ENCODE measurements at regions not wholly inside any gene's neighbourhood (a gene's known extent, or its start where the extent isn't known, plus 50 kb on each side); places are given as distances from the start of the nearest gene placed in this dataset.

DNA sequence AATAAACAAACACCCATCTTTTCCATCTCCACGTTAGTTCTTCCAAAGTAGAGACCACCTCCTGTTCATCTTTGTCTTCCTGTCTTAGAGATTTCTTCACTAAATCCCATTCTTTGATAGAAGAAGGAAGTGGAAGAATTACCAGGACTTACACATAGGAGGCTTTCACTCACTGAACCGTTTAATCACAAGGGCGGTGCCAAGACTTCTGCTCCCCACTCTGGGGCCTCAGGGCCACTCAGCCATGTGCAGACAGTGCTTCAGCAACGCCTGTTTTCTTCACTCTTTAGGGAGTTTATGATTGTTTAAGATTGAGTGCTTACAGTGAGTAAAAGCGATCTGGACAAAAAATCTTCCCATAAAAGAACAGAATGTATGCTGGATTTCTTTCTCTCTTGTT, 63.9 kb upstream of the SORCS3 start:
- no peak for DNase-seq

DNA sequence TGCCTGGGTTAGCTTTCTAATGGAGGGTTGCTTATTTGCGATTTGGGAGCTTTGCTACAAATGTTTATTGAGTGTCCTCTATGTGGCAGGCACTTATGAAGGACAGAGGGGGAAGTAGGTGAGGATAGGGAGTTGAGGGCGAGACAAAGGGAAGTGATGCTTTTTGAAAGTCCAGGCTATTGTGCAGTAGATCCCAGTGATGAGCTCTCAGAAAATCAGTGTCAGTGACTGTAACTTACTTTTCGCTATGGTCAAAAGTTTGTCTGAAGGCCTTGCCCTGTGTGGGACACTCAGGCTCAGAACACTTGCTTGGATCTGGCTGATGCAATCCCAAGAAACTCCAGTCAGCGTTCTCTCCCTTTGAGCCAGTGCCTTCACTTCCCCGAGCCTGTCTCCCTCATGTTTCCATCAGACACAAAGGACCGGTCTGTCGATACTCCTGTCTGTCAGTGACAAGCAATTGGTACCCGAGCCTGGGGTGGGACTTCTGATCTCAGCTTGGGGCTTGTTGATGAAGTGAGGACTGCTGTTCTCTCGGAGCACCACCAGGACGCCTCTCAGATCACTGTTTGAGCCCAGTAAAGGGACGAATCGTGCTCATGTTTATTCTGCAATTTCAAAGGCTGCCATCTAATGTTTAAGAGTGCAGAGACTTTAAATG, 63.1 kb upstream of the SORCS3 start:
- DNase-seq, result peak; percentile 59

DNA sequence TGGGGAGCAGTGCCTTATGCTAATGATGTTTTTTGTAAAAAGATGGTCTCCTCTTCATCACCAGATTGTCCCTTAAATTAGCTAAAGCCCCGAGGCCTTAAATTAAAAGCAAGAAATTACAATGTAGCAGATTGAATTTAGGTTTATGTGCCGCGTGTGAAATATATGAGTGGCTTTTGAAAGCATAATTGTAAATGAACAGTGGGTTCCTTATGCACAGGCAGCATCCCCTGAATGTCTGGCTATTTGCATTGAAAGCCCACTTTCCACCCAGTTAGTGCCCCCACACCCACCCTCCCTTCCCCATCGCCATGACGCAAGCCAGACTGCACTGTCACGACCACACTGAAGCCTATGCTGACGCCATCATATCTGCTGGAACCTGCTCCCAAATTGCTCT, 62.4 kb upstream of the SORCS3 start:
- no peak for DNase-seq

DNA sequence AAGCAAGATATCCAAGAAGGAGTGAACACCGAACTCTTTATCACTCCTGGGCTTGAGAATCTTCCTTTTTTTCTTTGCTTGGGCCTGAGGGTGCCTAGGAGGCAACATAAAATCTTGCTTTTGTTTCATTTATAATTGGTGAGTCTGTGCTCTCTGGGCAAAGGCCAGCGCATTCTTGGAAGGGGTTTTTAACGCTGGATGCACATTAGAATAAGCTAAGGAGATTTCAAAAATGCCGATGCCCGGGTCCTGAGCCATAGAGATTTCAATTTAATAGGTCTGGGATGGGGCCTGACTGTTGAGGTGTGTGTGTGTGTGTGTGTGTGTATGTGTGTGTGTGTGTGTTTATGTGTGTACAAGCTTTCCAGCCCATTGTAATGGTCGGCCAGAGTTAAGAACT, 62.0 kb upstream of the SORCS3 start:
- no peak for DNase-seq

DNA sequence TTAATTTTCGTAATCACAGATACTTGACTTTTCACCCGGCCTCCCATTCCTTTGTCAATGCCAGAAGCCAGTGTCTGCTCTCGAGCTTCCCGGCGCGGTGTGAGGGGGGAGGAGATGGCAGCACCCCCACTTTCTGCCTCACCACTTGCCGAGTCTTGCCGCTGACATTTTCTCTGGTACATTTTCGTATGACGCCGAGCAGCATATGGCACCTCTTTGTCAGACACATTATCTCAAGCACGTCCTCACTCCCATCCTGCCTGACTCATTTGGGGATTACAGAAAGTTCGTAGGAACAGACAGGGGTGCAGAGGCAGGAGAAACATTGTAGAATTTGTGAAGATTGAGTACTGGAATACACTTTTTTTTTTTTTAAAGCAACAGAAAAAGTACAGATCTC, 60.8 kb upstream of the SORCS3 start:
- no peak for DNase-seq

GRCh38 chr10:104580774-104581675, 60.1 kb upstream of the SORCS3 start:
- DNase-seq, result peak; percentile 85

DNA sequence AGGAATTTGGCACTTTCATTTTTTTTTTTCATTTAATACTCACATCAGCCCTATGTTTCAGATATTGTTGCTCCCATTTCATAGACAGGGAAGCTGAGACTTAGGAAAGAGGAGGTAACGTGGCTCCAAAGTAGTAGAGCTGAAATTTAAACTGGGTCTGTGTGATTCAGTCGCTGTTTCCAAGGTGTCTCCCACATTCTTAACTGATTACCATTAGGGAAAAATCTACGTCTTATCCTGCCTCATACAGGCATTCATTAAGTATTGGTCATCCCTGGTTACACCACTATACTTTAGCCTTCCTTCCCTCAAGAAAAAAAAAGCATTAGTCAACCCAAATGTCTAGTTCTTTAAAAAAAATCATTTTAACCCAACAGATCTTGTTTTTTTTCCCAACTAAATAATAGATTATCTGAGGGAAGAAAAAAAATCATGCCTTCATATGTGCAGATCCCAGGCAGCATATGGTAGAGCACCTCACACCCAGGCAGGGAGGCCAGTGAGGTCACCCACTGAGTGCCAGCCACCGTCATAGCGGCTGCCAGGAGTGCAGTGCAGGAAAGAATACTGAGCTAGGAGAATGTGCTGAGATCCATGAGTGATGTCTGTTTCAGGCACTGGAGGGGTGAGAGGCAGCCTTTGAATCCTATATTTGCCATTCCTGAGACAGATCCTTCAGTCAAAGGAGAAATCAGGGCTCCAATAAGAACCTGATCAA, 59.0 kb upstream of the SORCS3 start:
- DNase-seq, result no peak

GRCh38 chr10:104582602-104582951, 58.5 kb upstream of the SORCS3 start:
- peak; percentile 75 for DNase-seq

GRCh38 chr10:104582966-104583365, 58.1 kb upstream of the SORCS3 start:
- DNase-seq, result no peak

GRCh38 chr10:104584541-104584940, 56.5 kb upstream of the SORCS3 start:
- no peak for DNase-seq

DNA sequence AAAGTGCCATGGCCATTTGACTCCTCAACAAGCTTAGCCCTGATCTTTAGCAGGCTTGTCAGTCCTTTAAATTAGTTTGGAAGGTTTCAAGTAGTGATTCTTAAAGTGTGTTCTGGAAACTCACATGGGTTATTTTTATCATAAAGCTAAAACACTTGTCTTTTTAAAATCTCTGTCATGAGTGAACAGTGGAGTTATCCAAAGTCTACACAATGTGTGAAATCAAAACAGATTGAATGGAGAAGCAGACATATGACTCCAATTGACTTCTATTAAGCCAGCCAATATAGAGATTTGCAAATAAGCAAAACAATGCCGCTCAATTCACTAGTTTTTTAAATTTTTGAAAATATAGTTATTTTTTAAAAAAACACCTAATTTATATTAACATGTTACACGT, 53.3 kb upstream of the SORCS3 start:
- DNase-seq, result no peak

GRCh38 chr10:104589431-104589830, 51.7 kb upstream of the SORCS3 start:
- DNase-seq, result peak; percentile 71

- peak; percentile 89 for DNase-seq
Observed at GRCh38 chr10:104589871-104590270, 51.2 kb upstream of the SORCS3 start.

Measured in islet precursor cell (in vitro differentiated cells).